GM19372 (cell line): ENCODE measurements at regions not wholly inside any gene's neighbourhood (a gene's known extent, or its start where the extent isn't known, plus 50 kb on each side); places are given as distances from the start of the nearest gene placed in this dataset.

Experiments
- ATAC-seq: cut with Tn5 transposase; IDR thresholded peaks from one replicate; pipeline ENCODE4 v1.9.1; 2021; ENCODE audit warnings: mild to moderate bottlenecking, low read depth, moderate library complexity; ENCODE audit not compliant: unreplicated experiment

GRCh38 chr18:2417861-2418610 lies 153.3 kb downstream of the METTL4 start:
- no peak for ATAC-seq

- no peak for ATAC-seq
These were observed 150.9 kb downstream of the METTL4 start for GRCh38 chr18:2420367-2420766.

DNA sequence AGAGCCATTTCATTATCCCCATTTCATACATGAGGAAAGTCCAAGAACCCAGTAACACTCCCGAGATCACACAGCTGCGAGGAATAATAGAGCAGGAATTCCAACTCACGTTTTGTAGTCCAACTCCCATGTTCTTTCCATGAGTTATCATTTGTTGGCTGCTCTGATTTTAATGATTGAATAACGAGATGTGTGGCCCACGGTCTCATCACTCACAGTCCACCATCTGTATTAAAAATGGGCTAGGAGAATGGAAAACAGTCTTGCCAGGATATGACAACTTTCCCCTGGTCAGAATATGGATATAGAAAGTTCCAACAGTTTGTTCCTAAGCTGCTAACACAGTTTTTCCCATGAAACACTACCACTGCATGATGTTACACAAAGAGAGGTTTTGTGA lies 147.5 kb downstream of the METTL4 start:
- ATAC-seq = no peak

DNA sequence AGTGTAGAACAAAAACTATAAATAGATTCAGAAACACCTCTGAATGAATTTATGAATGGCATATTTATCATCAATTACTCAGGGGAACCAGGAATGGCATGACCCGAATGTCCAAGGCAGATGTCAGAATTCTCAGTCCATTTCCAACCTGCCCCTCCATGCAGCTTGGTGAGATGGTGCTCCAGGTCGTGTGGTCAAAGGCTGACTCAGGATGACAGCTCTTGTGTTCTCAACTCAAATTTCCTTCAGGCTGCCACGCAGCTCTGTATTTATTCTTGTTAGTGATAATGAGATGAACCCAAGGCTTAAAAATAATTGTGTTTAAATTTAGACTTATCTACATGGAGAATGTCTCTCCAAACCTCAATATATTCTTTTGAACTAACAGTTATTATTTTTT lies 146.9 kb downstream of the METTL4 start:
- no peak for ATAC-seq

GRCh38 chr18:2425426-2426317 lies 145.6 kb downstream of the METTL4 start:
- ATAC-seq = no peak

DNA sequence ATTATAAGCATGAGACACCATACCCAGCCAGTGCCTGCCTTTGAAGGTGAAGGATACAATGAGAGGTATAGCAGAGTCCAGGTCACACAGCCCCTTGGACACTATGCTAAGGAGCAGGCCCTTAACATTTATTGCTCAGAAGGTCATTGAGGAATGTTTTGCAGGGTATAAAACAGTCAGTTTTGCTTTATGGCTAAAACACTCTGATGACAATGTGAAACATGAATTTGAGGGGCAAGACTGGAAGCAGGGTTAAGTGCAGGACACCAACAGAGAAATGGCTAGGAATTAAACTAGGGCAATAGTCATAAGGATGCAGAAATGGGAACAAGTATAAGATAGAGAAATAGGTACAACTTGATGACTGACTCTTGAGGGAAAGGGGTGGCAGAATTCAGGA lies 141.1 kb downstream of the METTL4 start:
- no peak for ATAC-seq

DNA sequence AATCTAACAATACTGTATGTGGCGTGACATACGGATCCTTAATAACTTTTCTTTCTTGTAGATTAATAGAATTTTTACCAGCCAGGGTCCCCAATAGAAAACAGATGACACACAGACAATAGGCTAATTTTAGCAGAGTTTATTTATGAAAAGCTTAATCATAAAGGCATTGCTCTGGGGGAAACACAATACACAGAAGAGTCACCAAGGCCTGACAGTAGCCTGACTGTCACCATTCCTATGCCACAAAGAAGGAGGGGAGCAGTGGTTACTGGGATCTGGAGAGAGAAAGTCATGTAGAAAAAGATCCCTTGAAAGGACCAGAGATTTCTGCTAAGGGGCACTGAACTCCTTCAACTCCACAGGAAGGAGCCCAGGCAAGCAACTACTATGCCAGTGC lies 139.5 kb downstream of the METTL4 start:
- ATAC-seq = no peak

- no peak for ATAC-seq
These were observed 137.9 kb downstream of the METTL4 start for GRCh38 chr18:2433366-2433765.

GRCh38 chr18:2441544-2441943 lies 129.8 kb downstream of the METTL4 start:
- no peak for ATAC-seq

- ATAC-seq = no peak
These were observed 129.3 kb downstream of the METTL4 start for GRCh38 chr18:2442006-2442405.

DNA sequence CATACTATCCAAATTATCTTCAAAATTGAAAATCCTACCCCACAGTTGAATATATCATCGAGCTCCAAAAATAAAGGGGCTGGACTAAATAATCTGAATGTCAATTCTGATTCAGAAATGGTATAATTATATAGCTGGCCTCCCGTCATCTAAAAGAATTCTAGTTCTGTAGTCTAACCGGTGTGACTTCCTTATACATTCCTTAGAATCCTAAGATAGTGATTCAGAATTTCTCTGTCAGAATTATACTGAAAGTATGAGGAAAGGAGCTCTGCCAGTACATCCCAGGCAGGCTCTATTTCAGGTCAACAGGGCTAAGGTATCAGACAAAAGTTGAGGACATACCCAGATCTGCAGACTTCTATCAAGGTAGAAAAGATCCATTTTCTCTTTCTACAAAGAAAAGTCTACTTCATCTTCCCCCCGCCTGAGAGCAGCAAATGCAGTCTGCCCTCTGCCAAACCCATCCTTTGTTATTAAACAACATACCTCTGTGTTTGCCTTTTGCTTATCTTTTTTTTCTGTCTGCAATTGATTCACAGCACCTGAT lies 128.5 kb downstream of the METTL4 start:
- ATAC-seq = no peak

DNA sequence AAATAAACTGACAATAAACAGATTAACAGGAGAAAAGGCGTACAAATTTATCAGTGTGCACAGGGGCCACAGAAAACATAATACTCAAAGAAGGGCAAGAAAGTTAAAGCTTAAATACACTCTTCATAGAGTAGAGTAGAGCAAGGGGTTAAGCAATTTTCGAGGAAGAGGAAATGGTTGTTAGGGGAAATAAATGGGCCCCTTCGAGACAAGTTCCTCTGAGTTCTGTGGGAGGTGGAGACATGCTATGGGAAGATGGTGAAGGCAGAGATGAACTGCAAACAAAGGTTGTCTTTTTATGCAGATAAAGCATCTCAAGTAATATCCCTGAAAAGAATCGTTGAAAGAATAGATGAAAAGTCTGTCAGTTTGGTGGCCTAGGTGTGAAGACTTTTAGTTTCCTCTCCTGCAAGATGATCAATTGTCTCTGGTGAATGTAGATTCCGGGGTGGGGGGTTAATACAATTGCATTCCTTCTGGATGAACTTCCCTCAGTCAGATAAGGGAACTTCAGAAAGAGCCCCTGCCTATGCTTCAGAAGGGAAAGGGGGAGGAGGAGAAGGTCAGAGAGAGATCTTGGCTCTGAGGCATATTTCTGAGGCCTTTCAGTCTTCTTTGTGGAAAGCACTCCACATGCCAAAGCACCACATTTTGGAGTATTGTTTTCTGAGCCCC lies 127.0 kb downstream of the METTL4 start:
- ATAC-seq = no peak

- no peak for ATAC-seq
These were observed 122.6 kb downstream of the METTL4 start for GRCh38 chr18:2448565-2449151.

DNA sequence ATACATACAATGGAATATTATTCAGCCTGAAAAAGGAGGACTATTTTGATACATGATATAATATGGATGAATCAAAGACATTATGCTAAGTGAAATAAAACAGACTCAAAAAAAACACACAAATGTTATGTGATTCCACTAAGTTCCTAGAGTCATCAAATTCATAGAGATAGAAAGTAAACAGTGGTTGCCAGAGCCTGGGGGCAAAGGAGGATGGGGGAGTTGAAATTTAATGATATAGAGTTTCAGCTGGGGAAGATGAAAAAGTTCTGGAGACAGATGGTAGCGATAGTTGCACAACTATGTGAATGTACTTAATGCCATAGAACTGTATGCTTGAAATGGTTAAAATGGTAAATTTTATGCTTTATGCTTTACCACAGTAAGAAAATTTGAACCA lies 119.7 kb downstream of the METTL4 start:
- no peak for ATAC-seq

GRCh38 chr18:2459886-2460285 lies 111.4 kb downstream of the METTL4 start:
- ATAC-seq = no peak

DNA sequence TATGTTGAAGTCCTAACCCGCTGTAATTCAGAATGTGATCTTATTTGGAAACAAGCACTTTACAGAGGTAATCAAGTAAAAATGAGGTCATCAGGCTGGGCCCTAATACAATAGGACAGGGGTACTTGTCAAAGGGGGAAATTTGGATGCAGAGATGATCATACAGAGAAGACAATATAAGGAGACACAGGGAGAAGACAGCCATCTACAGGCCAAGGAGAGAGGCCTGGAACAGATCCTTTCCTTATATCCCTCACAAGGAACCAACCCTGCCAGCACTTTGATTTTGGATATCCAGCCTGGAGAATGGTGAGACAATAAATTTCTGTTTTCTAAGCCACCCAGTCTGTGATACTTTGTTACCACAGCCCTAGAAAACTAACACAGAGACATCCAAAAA lies 104.3 kb downstream of the METTL4 start:
- no peak for ATAC-seq

GRCh38 chr18:2468051-2468450 lies 103.3 kb downstream of the METTL4 start:
- no peak for ATAC-seq

DNA sequence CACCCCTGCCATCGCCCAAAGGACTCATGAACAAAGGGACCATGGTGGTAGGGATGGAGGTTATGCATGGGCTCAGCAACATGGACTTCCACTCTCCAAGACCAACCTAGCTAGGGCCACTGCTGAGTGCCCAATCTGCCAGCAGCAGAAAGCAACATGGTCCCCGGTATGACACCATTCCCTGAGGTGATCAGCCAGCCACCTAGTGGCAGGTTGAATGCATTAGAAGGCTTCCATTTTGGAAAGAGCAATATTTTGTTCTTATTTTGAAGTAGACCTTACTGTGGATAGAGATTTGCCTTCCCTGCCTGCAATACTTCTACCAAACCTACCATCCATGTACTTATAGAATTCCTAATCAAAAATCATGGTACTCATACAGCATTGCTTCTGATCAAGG lies 99.8 kb downstream of the METTL4 start:
- ATAC-seq = no peak

- no peak for ATAC-seq
These were observed 92.6 kb downstream of the METTL4 start for GRCh38 chr18:2478662-2479061.

DNA sequence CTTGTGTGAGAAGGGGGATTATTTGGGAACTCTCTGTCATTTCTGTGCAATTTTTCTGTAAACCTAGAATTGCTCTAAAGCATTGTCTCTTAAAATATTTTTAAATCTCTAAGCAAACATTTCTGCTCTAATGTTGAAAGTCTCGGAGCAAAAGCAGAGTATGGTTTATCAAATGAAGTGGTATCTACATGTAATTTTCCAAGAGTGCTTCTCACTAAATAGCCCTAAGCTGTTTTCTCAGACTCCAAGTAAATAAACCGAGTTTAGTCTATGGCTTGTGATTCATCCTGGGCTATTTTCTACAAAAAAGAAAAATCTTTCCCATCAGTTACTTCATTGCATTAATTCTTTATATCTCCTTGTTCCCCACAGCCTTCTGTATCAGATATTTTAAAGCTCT lies 90.8 kb downstream of the METTL4 start:
- no peak for ATAC-seq
